ENCODE measurements at regions not wholly inside any gene's neighbourhood (a gene's known extent, or its start where the extent isn't known, plus 50 kb on each side); places are given as distances from the start of the nearest gene placed in this dataset.

GRCh38 chr9:16158093-16158492 is 605.2 kb downstream of the CCDC171 start:
- DNase-seq = no peak

DNA sequence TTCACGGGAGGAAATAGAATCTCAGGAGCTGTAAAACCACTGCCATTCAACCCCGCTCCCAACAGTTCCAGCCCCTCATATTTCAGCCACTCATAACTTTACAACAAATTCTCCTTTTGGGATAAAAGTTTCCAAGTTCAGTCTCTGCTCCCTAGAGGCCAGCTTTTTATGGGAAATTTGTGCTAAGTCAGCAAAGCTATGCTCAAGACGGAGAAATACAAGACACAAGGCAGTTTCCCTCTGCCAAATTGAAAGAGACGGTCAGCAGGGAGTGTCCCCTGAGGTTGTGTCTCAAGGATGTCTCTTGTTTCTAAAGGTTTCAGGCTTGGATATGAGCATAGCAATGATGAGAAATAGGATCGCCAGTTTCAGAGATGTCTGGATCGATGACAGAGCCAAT is 608.6 kb downstream of the CCDC171 start:
- no peak for DNase-seq

- no peak for DNase-seq
These were observed 617.3 kb downstream of the CCDC171 start for GRCh38 chr9:16170119-16170518.

DNA sequence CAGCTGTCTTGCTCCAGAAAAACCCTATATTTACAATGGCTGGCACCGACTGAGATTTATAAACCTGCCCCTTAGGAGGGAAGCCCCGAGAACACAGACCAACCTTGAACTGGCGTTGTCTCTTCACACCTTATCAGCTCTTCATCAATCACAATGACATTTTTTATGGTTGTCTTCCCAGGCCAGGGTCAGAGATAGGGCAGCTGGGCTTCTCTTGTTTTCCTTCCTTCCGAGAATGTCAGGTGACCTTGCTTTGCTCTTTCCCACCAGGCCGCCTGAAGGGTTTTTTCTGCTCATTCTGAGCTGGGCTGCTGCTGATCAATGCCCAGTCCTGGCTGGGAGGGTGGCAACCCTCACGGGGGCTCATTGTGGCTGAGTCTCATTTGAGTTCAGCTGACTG is 619.1 kb downstream of the CCDC171 start:
- no peak for DNase-seq

DNA sequence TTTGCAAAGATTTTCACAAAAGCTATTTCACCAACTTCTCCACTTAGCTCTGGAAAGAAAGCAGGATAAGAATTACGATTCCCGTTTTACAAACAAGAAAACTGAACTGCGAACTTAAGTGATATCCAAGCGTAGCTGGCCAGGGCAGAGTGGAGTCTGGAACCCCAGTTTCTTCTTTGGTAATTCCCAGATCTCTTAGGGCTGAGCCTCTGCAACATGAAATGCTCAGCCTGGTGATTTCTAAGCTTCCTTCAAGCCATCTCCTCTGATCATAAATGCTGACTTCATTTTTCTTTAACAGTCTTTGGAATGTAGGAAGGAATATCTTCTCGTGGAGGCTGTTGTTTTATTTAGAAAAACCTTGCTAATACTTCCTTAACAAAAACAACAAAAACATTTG is 620.0 kb downstream of the CCDC171 start:
- DNase-seq = no peak

DNA sequence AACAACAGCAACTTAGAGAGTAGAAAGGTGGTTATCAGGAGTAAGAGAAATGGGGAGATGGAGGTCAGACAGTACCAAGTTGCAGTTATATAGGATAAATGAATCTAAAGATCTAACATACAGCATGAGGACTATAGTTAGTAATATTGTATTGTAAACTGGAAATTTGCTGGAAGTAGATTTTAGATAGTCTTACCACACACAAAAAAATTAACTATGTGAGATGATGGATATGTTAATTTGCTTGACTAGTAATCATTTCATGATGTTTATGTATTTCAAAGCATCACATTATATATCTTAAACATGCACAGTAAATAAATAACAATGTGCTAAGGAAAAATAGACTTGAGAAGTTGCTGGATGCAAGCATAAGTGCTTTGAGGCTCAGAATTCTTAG is 622.1 kb downstream of the CCDC171 start:
- no peak for DNase-seq

DNA sequence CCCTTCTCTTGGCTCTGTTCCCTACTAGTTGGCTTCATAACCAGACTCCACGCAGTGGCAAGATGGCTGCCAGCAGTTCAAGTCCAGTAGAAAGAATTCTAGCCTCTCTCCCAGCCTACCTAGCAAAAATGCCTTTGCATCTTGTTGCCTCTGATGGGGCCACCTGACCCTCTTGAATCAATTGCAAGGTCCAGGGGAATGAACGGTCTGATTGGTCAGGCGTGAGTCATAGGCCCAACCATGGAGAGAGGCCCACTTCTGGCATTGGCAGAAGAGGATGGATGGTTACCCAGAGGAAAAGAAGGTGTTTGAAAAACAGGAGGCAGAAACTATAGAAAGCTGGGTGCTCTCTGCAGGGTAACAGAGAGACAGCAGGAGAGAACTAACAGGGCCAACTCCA is 622.6 kb downstream of the CCDC171 start:
- DNase-seq = no peak

DNA sequence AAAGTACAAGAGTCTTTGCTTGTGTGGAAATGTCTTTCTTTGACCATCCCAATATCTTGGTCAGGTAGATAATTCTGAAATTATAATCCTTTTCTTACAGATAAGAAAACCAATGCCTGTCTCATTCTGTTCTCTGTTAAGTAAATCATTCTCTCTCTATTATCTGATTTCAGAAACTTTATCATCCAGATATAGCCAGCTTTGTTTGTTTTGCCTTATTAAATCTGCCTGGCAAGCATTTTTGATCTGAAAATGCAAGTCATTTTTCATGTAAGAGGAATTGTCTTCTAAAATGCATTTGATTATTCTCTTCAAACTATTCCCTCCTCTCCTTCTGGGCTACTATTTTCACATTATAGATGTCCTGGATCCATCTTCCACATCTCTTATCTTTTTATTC is 625.5 kb downstream of the CCDC171 start:
- no peak for DNase-seq

DNA sequence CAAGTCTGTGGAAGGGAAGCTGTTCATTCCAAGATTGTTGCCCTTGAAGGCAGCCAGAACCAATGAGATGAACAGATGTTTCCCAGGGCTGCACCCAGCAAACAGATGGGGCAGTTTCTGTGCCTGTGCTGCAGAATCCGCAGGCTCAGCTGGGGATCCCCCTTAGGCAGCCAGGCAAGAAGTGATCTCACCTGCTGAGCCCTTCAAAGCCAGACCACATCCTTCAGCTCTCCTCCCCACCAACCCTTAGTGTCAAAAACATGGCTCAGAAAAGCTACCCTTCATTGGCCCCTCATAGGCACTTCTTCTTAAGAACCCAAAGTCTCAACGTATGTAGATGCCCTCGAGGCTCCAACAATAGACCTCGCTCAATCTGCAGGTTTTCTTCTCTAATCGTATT is 626.7 kb downstream of the CCDC171 start:
- DNase-seq = no peak

GRCh38 chr9:16180091-16180490 is 627.2 kb downstream of the CCDC171 start:
- DNase-seq = no peak

DNA sequence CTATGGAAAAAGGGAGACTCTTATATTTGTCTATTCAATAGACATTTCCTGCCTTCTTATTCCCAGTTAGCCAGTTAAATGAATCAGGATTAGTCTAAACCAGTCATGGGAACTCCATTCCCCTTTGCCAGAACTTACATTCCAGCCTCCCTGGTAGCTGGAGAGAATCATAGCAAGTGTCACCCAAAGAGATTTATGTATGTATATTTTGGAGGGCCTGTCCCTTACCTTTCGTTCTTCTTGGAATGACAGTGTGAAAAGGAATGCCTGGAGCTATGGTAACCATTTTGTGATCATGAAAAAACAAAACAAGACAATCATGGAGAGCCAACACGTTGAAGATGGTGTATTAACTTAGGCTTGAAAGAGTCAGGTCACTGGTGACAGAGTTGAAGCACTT is 627.7 kb downstream of the CCDC171 start:
- DNase-seq = no peak

DNA sequence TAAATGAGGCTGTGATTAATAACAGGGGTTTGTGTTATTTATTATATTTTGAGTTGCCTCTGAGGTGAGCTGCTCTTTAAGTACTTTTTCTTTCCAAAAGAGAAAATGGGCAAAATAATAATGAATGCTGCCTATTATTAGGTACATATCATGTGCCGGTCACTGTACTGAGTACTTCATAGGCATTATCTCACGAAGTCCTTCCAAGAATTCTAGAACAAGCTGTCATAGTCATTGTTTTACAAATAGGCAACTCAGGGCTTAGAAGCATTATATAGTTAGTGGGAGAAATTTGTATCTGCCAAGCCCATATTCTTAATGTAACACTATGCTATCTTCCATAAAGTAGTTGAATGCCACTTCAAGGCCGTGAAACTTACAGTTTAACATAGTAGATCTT is 628.7 kb downstream of the CCDC171 start:
- DNase-seq = no peak

DNA sequence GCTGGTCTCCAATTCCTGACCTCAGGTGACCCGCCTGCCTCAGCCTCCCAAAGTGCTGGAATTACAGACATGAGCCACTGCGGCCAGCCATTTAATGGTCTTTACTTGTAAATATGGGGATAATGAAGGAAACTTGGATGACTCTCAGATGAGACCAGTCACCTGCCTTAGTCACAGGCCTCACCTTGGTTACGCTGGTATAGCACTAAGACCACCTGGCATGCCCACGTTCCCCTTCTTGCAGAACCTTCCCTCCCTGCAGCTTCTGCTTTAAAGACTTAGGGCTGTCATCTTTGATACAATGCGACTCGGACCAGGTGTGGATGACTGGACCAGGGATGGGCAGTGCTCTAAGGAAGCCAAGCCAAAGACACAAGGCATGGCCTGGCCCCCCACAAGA is 629.9 kb downstream of the CCDC171 start:
- no peak for DNase-seq

GRCh38 chr9:16184964-16185646 is 632.3 kb downstream of the CCDC171 start:
- DNase-seq = no peak

DNA sequence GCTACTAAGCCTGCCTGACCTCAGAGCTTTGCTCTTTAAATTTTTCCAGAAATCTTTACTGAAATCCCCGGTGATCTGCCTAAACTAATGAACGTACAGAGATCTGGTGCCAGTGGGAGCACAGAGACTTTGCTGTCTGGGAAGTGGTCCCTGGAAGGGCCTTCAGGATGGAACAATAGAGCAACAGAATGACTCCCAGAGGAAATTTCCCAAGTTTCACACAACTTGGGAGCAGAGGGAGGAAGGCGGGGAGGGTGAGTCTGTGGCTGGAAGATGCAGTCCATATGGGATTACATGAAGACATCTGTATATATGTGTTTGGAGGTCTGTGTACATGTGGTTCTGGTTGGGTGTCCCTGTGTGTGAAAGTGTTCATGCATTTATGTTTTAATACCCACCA is 638.3 kb downstream of the CCDC171 start:
- no peak for DNase-seq

DNA sequence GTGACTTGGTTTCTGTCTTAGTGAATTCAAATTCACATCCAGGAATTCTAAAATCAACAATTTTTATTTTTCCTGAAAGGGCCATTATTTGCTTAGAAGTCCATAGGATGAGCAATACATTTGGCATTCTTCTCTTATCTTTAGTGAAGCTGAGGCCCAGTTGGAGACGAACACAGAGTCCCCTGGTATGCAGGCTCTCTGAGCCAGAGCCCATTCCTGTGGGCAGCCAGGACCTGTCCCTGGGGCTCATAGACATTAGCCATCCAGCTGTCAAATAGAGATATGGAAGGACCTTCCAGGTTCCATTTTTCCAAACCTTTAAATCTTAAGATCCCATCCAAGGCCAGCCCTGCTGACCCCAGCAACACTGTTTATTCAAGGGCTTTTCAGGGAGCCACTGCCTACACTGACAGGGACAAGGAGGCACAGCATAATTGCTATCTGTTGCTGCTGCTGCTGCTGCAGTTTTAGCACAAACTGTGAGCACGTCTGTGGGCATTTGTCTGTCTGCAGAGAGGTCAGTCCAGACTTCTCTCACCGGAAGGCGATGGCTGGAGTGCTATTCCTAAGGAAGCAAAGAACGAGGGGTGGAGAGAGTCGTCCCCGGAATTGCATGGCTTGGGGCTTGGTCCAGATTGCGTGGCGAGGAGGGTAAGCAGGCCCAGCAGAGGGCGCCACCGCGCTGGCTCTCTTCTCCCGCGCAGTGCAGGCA is 639.0 kb downstream of the CCDC171 start:
- DNase-seq = peak; percentile 25 to 48

DNA sequence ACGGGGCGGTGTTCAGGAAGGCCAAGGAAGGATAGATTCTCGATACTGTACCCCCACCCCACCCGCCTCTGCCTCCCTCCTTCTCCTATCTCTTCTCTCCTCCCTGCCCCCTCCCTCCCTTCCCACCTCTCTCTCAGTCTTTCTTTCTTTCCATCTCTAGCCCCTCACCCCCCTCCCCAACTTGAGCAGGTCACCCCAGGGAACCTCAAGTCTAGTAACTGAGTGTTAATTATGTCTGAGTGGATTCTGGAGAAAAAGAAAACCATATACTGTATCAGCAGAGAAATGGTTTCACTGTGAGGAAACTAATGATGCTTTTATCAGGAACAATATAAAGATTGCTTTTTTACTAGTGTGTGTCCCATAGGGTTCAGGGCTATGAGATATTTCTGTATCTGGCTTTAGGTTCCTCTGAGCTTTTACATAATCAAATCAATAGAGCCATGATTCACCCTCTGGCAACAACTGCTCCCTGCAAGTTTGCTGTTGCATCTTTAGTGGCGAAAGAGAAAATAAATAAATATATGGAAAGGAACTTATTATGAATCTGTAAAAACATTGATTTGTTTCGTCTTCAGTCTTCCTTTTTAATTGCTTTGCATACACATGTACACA is 639.7 kb downstream of the CCDC171 start:
- DNase-seq = no peak

DNA sequence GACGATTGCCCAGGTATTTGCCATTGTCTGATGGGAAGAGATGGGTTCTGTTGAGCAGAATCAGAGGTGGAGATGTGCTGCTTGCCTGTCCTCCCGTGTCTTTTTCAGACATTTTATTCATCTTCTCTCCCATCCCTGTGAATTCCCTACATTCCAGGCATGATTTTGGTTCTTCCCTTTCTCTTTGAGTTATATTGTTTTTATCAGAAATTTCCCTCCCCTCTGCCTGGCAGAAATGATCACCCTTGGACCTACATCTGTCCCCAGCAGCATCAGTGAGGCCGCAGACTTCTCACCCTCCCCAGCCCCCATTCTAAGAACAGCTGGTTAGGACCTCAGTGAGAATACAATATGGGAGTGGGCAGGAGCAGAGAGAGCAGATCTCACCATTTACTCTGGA is 640.2 kb downstream of the CCDC171 start:
- DNase-seq = no peak

- no peak for DNase-seq
These were observed 643.4 kb downstream of the CCDC171 start for GRCh38 chr9:16196206-16196605.

- no peak for DNase-seq
These were observed 644.9 kb downstream of the CCDC171 start for GRCh38 chr9:16197578-16198370.

DNA sequence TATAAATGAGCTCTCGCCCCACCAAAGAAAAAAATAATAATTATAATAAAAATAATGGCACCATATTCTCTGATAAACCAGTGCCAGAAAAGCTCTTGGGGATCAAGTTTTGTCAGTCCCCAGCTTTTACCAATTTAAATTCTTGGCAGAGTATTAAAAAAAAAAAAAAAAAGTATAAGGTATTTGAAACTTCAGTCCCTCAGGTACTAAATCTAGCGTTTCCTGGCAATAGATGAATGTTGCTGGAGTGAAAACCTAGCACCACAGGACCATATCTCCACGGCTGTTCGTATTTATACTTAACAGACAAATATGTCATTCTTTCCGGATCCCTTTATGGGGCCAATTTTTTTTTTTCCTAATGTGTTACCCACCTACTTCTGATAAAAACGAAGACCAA is 646.2 kb downstream of the CCDC171 start:
- no peak for DNase-seq

DNA sequence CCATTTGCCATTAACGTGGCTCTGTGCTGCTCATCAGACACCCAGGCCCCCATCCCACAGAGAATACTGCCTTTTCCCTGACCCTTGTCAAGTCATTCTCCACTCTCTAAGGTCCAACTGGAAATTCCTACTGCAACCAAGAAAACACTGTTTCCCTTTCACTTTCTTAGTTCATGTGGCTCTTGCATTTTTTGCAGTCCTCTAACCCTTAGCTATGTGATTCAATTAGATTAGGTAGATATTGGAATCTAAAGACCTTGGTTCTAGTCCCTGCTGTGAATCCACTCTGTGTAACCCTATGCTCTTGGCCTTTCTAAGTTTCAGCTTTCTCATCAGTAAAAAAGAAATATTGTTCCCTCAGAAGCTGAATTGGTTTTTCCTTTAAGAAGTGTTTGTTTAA is 649.4 kb downstream of the CCDC171 start:
- no peak for DNase-seq

Data from inflammatory macrophage (primary cell).